ENCODE measurements at regions not wholly inside any gene's neighbourhood (a gene's known extent, or its start where the extent isn't known, plus 50 kb on each side); places are given as distances from the start of the nearest gene placed in this dataset.

DNA sequence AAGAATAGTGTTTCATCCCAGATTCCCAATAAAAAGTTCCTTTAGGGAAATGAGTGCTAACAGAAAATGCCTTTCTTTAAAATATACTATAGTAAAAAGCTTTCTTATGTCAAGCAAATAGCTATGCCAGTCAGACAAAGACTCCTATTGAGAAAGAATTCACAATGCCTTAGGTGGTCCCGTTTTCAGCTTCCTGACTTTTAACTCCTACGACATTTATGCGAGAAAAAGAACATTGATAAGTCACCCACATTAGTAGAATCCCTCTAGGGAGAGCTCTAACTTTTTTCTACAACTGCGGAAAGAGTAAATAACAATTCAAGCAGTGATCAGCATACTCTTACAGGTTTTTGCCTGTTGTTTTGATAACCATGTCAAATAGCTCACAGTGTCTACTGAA is 750.8 kb upstream of the ACVR2A start:
- TF ChIP-seq, protein P1, sequence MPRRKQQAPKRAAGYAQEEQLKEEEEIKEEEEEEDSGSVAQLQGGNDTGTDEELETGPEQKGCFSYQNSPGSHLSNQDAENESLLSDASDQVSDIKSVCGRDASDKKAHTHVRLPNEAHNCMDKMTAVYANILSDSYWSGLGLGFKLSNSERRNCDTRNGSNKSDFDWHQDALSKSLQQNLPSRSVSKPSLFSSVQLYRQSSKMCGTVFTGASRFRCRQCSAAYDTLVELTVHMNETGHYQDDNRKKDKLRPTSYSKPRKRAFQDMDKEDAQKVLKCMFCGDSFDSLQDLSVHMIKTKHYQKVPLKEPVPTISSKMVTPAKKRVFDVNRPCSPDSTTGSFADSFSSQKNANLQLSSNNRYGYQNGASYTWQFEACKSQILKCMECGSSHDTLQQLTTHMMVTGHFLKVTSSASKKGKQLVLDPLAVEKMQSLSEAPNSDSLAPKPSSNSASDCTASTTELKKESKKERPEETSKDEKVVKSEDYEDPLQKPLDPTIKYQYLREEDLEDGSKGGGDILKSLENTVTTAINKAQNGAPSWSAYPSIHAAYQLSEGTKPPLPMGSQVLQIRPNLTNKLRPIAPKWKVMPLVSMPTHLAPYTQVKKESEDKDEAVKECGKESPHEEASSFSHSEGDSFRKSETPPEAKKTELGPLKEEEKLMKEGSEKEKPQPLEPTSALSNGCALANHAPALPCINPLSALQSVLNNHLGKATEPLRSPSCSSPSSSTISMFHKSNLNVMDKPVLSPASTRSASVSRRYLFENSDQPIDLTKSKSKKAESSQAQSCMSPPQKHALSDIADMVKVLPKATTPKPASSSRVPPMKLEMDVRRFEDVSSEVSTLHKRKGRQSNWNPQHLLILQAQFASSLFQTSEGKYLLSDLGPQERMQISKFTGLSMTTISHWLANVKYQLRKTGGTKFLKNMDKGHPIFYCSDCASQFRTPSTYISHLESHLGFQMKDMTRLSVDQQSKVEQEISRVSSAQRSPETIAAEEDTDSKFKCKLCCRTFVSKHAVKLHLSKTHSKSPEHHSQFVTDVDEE (CRISPR knock-in tag; IDR thresholded peaks at IDR 0.05) = no peak
- TF ChIP-seq RARB (CRISPR knock-in tag; IDR thresholded peaks at IDR 0.05) = no peak
